GOT3 (cell line): ENCODE measurements at regions not wholly inside any gene's neighbourhood (a gene's known extent, or its start where the extent isn't known, plus 50 kb on each side); places are given as distances from the start of the nearest gene placed in this dataset.

Experiments used
- DNase-seq: peaks from one replicate; lab custom pipeline; 2025; ENCODE audit warnings: mixed read lengths; lab: John Stamatoyannopoulos, UW

DNA sequence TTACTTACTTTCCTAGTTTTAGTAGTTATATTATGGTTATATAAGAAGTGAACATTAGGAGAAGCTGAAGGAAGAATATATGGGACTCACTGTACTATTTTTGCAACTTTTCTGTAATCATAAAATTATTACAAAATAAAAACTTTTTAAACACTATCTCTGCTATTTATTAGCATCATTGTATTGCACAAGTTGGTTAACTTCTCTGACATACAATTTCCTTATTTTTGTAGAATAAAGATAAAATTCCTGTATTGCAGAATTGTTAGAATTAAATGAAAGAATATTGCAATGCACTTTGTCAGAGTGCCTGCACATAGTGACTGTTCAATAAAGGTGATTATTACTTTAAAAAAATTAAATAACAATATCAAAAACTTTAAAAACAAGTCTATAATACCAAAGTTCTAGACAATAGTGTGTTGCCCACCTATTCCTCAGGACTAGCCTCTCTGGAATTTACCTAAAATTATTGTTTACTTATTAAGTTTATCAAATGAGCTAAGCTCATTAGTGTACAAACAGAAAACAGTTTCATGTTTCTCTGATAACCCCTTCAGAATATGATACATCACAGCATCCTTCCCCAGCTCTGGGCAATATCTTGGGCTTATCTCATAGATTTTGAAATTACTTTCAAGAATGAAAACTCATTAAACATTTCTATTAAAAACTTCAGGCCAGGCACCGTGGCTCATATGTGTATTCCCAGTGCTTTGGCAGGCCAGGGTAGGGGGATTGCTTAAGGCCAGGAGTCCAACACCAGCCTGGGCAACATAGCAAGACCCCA is 77.4 kb upstream of the TMPO start:
- no peak for DNase-seq

DNA sequence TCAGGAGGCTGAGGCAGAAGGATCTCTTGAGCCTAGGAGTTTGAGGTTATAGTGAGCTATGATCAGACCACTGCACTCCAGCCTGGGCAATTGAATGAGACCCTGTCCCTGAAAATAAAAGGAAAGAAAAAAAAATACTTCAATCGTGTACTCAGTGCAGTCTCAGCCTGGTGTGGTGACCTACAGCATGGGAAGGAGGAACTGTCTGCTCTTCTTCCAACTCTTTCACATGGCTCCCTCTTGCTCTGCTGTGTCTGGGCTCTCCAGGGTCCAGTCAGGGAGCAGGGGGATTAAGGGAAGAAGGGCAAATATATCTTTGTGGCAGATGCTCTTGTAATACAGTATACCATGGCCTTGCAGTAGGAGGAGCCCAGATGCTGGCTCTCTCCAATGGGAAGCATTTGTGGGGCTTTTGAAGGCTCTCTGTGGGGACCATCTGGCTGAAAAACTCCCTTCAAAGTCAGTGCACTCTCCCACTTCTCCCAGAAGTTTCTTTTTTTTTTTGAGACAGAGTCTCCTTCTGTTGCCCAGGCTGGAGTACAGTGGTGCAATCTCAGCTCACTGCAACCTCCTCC is 76.6 kb upstream of the TMPO start:
- no peak for DNase-seq

DNA sequence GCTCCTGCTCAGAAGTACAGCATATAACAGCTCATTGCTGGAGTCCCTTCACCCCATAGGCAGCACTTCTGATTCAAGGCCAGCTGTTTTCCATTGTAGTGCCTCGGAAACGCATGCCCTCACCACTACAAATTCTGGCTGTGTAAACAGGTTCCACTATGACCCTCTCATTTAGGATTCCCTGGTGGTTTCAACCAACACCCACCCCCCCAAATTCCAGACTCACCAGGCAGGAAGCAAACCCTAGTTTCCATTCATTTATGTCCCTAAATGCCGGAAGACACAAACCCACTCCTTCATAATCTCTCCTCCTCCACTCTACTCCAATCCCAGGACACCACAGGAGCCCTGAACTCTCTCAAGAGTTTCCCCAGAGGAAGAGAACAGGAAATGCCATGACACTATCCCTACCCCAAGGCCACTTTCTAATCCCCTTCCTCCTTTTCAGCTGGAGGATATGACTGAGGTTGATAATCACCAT is 75.9 kb upstream of the TMPO start:
- no peak for DNase-seq

- DNase-seq: no peak
These were observed 75.3 kb upstream of the TMPO start for GRCh38 chr12:98439981-98440581.

- no peak for DNase-seq
These were observed 69.3 kb upstream of the TMPO start for GRCh38 chr12:98446060-98446459.

- no peak for DNase-seq
These were observed 68.7 kb upstream of the TMPO start for GRCh38 chr12:98446682-98447081.

DNA sequence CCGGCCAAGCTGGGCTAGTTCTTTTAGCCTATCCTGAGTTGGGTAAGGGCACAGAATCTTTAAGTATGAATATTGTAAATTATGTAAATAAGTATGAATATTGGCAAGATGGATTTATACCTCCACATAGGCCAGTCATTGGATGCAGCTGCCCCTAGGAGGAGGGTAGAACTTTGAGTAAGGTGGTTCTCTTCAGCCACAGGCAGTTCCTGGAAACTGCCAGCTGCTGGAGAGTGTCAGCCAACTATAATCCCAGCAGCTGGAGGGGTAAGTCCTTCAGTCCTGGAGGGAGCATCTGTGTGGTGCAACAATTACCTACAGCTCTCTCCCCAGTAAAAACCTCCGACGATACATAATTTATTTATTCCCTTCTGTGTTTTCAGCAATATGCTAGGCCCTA is 65.8 kb upstream of the TMPO start:
- DNase-seq: no peak

DNA sequence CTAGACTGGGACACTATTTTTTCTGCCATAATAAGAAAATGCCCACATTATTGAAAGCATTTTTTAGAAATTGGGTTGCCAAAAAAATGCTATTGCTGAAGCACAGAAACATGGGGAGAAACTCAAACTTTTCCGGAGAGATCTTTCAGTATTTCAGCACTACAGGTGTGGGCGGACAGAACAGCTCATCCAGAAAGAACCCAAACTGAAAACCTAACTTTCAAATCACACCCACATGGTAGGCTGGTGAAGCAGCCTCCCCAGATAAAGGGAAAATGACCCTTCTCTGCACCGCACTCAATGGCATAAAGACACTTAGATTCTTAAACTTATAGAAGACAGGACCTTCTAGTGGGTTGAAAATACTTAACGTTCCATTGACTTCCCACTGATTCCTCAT is 62.3 kb upstream of the TMPO start:
- no peak for DNase-seq

DNA sequence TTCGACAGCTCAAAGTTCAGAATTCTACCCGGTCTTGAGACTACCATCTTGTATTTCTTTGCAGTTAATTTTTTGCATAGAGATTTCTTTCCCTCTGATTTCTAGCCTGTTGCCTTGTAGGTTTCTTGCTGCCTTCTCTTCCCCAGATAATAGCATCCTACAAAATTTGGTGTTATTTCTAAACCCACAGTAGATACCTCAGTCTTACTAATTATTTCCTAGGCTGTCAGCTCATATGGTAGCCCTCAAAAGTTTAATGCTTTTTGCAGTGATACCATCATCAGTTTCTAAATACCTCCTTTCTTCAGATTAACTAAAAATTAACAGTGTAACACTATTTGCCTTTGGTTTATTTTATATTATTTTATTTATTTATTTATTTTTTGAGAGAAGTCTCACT is 61.9 kb upstream of the TMPO start:
- no peak for DNase-seq

- no peak for DNase-seq
These were observed 59.3 kb upstream of the TMPO start for GRCh38 chr12:98456041-98456440.

- DNase-seq: no peak
These were observed 58.5 kb upstream of the TMPO start for GRCh38 chr12:98456576-98457573.

DNA sequence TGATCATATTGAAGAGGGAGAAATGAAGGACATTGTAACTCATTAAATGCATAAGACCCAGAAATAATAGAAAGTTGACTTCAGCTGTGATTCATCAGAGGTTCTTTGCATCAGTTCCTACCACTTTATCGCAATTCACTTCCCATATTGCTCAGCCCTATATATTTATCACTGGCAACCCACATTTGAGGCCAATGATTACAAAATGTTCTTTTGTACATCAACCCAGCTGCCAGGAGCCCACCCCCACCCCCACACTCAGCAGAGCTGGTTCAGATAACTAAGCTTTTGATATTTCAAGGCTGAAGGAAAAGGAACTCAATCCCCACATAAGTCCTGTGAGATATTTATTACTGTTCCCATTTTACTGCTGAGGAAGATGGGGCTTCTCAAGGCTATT is 51.2 kb upstream of the TMPO start:
- DNase-seq: no peak

- DNase-seq: no peak
These were observed 49.9 kb upstream of the TMPO start for GRCh38 chr12:98465505-98465904.
